Lower lobe of right lung (tissue), 2 donors: ENCODE measurements at regions not wholly inside any gene's neighbourhood (a gene's known extent, or its start where the extent isn't known, plus 50 kb on each side); places are given as distances from the start of the nearest gene placed in this dataset.

Experiments
- ATAC-seq, 2 donors: fragments of 200-7000 bp; cut with Tn5 transposase; one replicate each; pipeline ENCODE4 v1.9.1; 2020 to 2022; ENCODE audit warnings: mild to moderate bottlenecking in 2 of 2, moderate library complexity in 2 of 2
- DNase-seq: peaks from one replicate; pipeline ENCODE4 v3.0.0-alpha.2; 2020
- H3K27ac ChIP-seq: fragments of 200-600 bp; one replicate; pipeline ENCODE4 v1.8.0; 2022
- H3K27me3 ChIP-seq: fragments of 200-600 bp; one replicate; pipeline ENCODE4 v1.8.0; 2022; ENCODE audit warnings: low read depth
- H3K36me3 ChIP-seq: fragments of 200-600 bp; one replicate; pipeline ENCODE4 v1.8.0; 2022; ENCODE audit warnings: mild to moderate bottlenecking
- H3K4me1 ChIP-seq: fragments of 200-600 bp; one replicate; pipeline ENCODE4 v1.8.0; 2022
- H3K4me3 ChIP-seq: fragments of 200-600 bp; one replicate; pipeline ENCODE4 v1.8.0; 2022; ENCODE audit warnings: mild to moderate bottlenecking
- H3K9me3 ChIP-seq: fragments of 200-600 bp; one replicate; pipeline ENCODE4 v1.8.0; 2022
- CTCF ChIP-seq: fragments of 200-600 bp; IDR thresholded peaks from one replicate; pipeline ENCODE4 v1.8.0; 2022; ENCODE audit warnings: antibody characterized with exemption, mild to moderate bottlenecking
- intact Hi-C: fragments of 100-400 bp; cut with DNase I; formaldehyde crosslinking; loops from one replicate; pipeline ENCODE4 v1.11.0; 2022
- donor health status: DM: no; HTN: yes; CAD: no; lungs with severe emphysema.

GRCh38 chr2:192809173-192809572 lies 614.4 kb upstream of the TMEFF2 start:
- Histone ChIP-seq H3K27ac (no peak overlapping the region), H3K36me3 (no peaks in the 10 kb centered on the region), H3K27me3 (no peaks in the 10 kb centered on the region), H3K4me1 (no peaks in the 10 kb centered on the region), H3K4me3 (no peak overlapping the region), H3K9me3 (peaks cover 12% of the 10 kb centered on the region)
- ATAC-seq (no peak), DNase-seq (no peak)
- TF ChIP-seq CTCF, result no peak
- intact Hi-C loops, result no loop called here

- H3K27ac ChIP-seq, result no peak overlapping the region
- H3K27me3 ChIP-seq, result no peaks in the 10 kb centered on the region
- TF ChIP-seq CTCF, result no peak
- no peaks in the 10 kb centered on the region for H3K4me1 ChIP-seq
- DNase-seq (no peak), ATAC-seq (no peak)
- no peaks in the 10 kb centered on the region for H3K9me3 ChIP-seq
- no peak overlapping the region for H3K4me3 ChIP-seq
- intact Hi-C loops, result no loop called here
- H3K36me3 ChIP-seq, result no peaks in the 10 kb centered on the region
These were observed 588.9 kb upstream of the TMEFF2 start for GRCh38 chr2:192783643-192784042.

- intact Hi-C loops, result no loop called here
- ATAC-seq (no peak), DNase-seq (no peak)
- H3K9me3 ChIP-seq, result no peaks in the 10 kb centered on the region
- H3K27me3 ChIP-seq, result no peaks in the 10 kb centered on the region
- no peaks in the 10 kb centered on the region for H3K4me1 ChIP-seq
- no peak overlapping the region for H3K4me3 ChIP-seq
- no peak overlapping the region for H3K27ac ChIP-seq
- no peaks in the 10 kb centered on the region for H3K36me3 ChIP-seq
- TF ChIP-seq CTCF, result no peak
These were observed 580.9 kb upstream of the TMEFF2 start for GRCh38 chr2:192775459-192776262.

- H3K4me1 ChIP-seq, result no peaks in the 10 kb centered on the region
- no peak for DNase-seq
- no peak for ATAC-seq
- H3K9me3 ChIP-seq, result no peaks in the 10 kb centered on the region
- no peak overlapping the region for H3K27ac ChIP-seq
- no peak for TF ChIP-seq CTCF
- intact Hi-C loops, result no loop called here
- no peaks in the 10 kb centered on the region for H3K36me3 ChIP-seq
- H3K27me3 ChIP-seq, result no peaks in the 10 kb centered on the region
- H3K4me3 ChIP-seq, result no peak overlapping the region
These were observed 580.3 kb upstream of the TMEFF2 start for GRCh38 chr2:192775011-192775410.

- Histone ChIP-seq H3K36me3 (no peaks in the 10 kb centered on the region), H3K27me3 (no peaks in the 10 kb centered on the region), H3K9me3 (no peaks in the 10 kb centered on the region), H3K4me1 (no peaks in the 10 kb centered on the region), H3K27ac (no peak overlapping the region), H3K4me3 (no peak overlapping the region)
- ATAC-seq (no peak), DNase-seq (no peak)
- TF ChIP-seq CTCF, result no peak
- intact Hi-C loops, result no loop called here
These were observed 578.3 kb upstream of the TMEFF2 start for GRCh38 chr2:192773044-192773443.
